ENCODE measurements at regions not wholly inside any gene's neighbourhood (a gene's known extent, or its start where the extent isn't known, plus 50 kb on each side); places are given as distances from the start of the nearest gene placed in this dataset.

DNA sequence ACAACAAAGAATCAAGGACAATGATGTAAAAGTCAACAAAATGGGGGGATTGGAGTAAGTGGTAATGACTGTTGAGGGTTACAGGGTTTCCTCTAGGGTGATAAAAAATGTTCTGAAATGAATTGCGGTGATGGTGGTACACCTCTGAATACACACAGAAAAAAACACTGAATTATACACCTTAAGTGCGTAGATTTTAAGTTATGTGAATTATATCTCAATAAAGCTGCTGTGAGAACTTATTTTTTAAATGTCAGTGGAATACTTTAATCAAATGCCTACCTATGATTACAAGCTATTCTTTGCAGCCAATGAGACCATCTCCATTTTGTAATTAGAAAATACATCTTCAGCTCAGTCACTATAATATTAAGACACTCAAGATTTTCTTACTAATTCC, 53.5 kb downstream of the ZNF608 start:
- no peak for DNase-seq (ENCODE audit: low read depth in 4 of 4, low spot score in 2 of 4)

DNA sequence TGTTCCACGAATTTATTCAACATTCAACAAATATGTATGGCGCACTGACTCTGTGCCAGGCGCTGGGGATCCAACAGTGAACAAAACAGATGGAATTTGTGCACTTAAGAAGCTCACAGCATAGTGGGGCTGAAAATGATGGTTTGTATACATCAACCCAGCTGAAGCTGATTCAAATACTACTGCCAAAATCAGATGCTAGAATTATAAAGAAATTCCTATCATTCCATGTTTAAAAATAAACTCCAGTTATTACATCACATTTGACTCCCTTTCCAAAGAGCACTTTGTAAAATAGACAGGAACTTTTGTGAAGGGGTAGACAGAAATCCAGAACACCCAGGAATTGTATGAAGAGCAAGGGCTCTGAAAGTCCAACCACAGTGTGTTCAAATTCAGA, 54.1 kb downstream of the ZNF608 start:
- no peak for DNase-seq (ENCODE audit: low read depth in 4 of 4, low spot score in 2 of 4)

DNA sequence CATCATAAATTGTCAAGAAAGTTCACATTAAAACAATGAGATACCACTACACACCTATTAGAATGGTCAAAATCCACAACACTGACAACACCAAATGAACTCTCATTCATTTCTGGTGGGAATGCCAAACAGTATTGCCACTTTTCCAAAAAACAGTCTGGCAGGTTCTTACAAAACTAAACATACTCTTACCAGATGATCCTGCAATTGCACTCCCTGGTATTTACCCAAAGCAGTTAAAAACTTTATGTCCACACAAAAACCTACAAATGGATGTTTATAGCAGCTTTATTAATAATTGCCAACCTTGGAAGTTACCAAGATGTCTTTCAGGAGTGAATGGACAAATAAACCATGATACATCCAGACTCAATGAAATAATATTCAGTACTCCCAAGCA, 56.8 kb downstream of the ZNF608 start:
- DNase-seq (ENCODE audit: low read depth in 4 of 4, low spot score in 2 of 4): no peak

DNA sequence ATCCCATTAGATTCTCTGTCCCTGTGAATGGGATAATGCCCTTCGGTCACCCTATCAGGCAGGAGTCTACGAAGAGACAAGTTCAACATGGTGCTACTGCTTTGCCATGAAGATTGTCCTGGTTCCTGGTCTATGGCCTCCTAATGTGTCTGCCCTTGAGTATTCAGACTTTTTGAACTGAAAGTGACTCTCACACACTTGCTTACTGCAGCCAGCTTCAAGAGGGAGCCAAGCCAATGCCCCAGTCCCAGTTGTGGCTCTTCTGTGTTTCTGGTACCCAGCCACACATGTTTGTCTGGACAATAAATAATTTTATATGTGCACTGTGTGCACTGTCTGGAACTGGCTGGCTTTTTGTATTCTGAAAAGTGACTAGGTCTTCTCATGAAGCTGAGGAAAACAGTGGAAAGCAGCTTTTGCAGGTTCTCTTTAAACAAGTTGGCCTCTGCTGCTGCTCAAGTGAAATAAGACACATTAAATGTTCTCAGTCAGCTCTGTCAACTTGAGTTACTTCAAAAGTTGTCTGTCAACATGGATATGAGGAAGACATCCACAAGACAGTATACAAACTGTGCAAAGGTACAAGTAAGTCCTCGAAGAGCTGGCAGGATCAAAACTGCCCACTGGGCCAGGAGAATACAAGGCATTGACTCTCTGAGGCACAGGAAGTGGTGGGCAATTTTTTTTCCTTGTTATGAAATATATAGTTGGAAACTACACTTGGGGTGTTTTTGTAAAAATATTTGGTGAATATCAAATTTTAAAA, 60.0 kb downstream of the ZNF608 start:
- DNase-seq (ENCODE audit: low read depth in 4 of 4, low spot score in 2 of 4): no peak

DNA sequence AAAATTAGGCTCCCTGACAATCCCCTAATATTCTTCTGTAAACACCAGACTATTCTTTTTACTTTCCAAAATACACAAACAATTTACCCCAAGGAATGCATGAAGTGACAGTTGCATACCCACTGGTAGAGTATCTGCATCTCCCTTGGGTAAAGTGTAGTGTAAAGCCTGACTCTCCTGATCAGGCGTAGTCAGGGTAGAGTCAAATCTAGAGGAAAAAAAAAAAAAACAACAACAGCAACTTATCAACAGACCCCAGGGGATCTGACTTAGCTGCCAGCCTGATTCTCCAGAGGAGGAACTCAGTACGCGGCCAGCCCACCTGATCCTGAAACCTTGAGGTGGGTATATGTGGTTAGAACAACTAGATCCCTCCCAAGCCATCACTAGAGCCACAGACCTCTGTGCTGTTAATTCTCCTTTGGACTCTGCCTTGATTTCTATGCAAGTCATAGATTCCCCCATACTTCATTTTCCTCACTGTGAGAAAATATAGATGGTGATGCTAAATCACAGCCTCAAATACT, 61.0 kb downstream of the ZNF608 start:
- no peak for DNase-seq (ENCODE audit: low read depth in 4 of 4, low spot score in 2 of 4)

DNA sequence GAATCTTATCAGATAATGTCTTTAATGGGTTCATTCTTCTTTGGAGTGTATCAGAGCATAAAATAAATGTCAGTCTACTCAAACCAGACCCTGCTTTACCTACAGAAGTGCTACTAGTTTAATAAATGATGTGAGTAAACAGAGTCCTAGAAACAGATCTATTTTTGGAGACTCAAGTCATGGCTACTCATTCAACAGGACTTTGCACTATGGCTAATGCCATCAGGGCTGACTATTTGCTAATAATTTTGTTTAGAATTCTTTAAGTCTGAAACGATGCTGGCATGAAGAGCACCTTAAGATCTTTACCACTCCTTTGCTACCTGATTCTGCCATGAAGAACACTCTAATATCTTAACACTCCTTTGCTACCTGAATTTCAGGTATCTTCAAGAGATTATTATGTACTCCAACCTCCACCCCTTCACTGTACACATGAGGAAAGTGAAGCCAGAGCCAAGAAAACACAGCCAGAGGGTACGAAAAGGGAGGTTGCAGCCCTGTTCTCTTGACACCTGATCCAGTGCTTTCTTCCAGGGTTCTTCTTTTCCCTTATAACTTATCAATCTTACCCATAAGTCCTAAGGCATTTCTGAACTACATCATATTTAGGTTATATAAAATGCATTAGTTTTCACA, 62.4 kb downstream of the ZNF608 start:
- DNase-seq (ENCODE audit: low read depth in 4 of 4, low spot score in 2 of 4): no peak

DNA sequence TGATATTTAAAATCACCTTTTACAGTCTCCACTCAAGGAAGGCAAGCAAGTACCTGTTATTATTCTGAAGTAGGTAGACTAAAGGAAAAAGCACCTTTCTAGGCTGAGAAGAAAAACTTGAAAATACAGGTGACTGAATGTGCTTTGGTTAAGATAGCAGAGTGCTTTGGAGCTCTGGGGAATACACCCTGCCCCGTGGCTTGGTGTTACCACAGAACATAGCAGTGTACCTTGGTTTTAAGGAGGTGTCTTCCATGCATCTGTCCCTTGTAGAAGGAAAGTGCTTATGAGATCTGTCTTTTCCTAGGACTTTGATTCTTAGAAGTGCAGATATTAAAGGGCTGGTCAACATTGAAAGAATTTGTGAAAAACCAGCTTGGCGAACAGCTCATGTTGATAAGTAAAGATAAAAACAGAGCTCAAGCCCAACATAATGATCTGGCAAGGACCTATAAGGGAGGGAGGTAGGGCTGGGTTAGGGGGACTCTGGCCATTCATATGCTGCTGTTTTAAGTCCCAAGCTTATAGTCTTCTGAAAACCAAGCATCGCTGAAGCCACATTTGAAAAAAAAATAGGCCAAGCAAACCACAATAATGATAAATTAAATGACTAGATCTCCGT, 66.8 kb downstream of the ZNF608 start:
- DNase-seq (ENCODE audit: low read depth in 4 of 4, low spot score in 2 of 4): no peak

DNA sequence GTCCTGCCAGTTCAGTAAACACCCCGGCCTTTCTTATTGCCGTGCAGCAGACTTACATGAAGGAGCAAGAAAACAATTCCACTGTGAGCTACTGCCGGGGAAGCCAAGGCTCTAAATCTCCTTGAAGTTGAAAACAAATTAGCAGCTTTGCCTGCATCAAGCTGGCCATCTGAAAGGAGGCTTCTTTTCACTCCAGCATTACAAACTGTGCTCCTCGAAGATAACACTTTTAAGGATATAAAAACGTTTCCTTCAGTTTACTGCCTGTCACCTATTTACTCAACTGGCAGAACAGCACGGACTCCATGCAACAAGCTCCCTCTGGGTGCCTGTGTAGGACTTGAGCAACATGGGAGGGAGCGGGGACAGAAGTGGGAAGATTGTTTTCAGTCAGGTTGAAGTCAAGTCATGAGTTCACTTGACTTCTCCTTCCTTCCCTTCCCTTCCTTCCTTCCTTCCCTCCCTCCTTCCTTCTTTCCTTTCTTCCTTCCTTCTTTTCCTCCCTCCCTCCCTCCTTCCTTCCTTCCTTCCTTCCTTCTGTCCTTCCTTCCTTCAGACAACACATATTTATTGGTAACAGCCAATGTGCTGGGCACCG, 67.4 kb downstream of the ZNF608 start:
- DNase-seq (ENCODE audit: low read depth in 4 of 4, low spot score in 2 of 4): no peak

DNA sequence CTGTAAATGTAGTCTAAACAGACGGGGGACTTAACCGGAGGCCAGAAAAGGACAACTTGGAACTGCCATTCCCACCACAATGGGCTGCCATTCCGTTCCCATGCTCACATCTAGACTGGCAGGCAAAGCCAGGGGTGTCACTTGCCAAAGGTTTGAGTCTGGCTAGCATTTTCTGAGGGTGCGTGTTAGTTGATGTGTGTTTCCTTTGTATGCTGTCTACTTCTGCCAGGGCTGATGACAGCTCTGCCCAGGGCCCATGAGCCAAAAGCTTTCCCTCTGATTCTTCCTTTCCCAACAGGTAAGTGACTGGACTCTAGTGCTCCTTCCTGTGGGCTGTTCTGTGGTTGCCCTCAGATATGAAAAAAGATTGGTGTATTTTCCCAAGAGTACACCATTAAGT, 68.0 kb downstream of the ZNF608 start:
- no peak for DNase-seq (ENCODE audit: low read depth in 4 of 4, low spot score in 2 of 4)

DNA sequence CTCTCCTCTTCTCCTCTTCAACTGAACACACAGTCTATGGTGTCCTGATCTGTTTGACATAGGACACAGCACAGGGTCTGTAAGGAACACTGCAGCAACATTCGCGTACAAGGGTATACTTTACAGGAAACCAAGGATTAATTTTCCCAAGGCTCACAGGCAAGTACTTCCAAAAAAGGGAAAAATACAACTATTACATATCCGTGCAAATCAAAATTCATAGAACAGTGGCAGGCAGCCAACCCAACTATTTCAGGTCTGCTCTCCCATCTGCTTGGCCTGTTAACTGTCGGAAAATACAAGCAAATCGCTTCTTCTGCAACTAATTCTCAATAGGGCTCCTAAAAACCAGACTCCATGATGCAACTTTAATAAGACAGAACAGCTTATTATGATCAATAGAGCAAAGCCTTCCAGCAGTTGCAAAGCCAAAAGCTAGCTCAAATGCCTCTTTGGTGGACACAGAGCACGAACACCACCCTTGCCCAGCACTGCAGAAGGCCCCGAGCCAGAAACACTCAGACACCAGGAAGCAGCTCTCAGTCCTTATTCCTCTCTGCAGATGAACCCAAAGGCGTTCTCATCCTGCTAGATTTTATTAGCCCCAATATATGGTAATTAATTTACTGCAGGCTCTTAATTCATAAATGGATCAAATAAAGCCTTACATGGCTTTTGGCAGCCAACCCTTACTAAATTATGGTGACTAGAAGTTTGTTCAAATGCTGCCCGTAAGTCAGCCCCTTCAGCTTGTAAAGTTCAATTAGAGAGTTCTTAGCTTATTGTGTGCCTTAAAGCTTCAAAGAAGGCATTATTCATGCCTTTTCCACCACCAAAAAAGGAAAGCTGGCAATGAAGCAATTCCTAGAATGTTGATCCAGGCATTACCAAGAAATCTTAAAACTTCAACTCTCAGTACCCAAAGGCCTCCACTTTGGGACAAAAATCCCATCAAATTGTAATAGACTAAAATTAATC, 68.8 kb downstream of the ZNF608 start:
- DNase-seq (ENCODE audit: low read depth in 4 of 4, low spot score in 2 of 4): no peak

DNA sequence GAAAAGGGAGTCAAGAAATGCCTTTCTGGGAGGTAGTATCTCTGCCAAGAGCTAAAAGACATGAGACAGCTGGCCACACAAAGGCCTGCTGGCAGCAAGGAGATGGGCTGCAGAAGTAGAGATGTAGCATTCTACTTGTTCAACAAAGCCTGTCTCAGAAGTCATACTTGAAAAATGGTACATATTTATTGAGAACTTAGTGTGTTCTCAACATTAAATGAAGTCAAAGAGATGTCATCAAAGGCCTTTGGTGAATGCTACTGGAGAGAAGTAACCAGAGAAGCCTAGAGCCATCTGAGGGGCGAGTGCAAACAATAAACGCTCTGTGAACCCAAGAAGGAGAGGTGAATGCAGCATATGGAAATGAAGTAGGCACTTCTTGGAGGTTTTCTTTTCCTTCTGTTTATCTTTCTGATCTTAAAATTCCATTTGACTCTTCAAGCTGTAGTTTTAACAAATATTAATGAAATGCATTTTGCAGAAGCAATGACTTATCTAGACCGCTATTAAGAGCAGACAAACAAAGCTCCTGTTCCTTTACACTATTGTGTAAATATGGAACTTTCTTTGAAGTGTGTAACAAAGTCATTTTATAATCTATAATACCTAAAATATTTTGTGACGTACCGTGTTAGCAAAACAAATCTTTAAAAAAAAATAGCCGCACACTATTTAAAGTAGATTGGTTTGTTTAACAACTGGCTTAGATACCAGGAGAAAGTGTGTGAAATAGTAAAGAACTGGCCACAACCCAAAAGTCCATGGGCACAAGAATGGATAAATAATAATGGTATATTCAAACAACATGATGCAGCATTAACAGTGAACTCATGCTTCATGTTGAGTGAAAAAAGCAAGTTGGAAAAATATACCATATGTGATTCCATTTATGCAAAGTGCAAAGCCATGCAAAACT, 70.2 kb downstream of the ZNF608 start:
- no peak for DNase-seq (ENCODE audit: low read depth in 4 of 4, low spot score in 2 of 4)

DNA sequence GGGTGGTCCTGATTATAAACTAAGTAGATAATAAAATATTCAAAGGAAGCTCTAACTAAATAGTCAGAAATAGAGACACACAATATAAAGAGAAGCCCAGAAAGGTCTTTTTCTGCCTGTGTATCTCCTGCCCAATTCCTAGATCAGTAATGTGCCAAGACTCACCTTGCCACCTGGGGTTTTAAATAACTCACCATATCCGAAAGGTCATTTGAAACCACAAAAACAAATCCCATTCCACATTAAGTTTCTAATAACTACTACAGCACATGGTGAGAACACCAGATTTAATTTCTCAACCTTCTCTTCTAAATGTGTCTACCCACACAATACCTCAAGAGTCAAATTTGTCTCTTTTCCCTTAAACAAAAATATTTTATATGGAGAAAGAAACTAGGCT, 75.2 kb downstream of the ZNF608 start:
- DNase-seq (ENCODE audit: low read depth in 4 of 4, low spot score in 2 of 4): no peak

DNA sequence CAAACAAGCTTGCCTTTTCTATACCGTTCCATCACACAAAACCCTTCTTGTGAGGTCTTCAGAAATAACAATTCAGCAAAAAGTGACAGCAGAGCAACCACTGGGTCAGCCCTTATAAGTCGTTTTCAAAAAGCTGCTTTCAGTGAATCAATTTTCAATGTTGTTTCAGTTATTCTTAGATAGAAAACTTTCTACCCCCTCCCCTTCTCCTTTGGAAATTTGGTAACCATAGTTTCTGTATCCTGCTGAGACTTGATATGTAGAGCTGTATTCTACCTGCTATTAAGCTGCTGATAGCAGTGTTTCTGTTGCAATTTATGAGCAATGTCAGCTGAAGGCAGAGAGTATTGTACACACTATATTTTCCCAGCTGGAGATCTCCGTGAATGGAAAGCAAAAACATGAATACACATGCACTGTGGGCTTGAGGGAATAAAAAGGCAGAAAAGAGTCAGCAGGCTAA, 75.7 kb downstream of the ZNF608 start:
- DNase-seq (ENCODE audit: low read depth in 4 of 4, low spot score in 2 of 4): no peak

DNA sequence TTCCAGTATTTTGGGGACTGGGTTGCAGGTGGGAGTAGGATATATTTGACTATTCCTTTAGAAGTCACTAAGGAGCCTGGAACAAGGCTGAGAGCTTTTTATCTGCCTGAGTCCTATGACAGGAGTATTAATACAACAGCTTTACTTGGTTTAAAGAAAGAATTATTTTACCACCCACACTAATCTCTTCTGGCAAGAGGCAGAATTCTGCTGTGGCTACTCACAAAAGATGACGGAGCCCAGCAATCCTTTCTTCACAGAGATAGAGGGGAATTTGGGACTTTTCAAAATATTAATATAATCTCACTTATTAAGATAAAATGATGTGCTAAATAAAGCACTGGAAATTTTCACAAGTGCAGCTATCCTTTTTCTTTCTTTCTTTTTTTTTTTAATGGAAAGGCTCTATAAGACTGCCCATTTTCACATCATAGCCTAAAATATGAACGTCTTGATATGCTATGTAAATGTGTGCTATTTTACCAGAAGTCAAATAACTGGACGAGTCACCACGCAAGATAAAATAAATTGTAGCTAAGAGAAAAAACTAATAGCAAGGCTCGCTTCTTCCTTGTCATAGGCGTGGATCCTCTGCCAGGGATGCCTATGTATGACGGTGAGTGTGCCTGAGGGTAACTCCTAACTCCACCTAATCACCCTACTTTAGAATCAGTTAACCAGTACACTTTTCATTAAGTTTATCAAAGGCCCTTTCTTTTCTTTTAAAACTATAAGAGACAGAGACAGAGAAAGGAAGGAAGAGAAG, 76.3 kb downstream of the ZNF608 start:
- DNase-seq (ENCODE audit: low read depth in 4 of 4, low spot score in 2 of 4): no peak

DNA sequence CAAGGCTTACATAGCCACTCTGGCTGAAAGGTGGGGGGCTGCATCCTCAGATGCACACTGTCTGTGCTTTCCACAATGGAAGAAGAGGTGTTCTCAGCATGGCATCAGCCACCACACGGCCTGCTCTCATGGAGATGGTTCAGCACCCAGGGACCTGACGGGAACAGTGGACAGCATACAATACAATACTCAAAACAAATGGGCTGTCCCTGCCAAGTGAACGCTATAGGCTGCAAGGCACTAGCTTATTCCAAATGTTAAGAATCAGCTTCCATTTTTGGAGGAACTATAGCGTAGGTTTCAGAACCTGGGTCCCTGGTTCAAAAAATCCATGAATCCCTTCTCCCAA, 77.2 kb downstream of the ZNF608 start:
- DNase-seq (ENCODE audit: low read depth in 4 of 4, low spot score in 2 of 4): no peak

DNA sequence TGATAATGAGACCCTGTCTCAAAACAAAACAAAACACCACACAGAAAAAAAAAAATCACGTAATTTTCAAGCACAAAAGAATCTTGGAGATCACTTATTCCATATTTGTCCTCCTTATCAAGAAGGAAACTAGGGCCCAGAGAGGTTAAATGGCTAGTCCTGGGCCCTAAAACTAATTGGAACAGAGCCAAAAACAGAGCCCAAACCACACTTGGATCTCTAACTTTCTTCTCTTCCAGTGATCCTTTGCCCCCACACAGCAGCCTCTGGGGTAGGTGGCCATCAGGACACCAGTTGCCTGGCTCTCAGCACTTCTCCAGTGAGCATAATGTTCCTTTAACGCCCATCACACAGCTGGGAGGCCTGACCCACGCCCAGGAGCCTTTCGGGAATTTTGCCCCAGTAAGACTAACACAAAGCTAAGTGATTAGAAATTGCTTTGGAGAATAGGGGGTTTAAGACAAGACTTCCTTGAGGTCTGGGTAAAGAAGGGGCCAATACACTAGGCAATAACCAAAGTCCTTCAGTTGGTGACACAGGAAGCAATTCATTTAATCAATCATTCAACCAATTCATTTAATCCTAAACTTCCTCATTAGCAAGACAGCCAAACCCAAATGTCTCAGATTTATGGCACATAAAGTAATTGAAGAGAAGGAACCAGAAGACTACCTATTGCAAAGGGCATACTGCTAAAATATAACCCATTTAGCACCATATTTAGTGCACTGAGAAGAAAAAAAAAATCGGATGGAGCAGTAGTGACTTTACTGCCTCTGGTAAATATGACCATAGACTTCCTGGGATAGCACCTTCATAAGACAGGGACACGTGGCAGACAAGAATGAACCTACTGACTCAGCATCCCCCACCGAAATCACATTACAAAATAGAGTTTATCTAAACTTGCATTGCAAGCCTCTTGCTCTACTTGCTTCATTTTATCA, 77.8 kb downstream of the ZNF608 start:
- DNase-seq (ENCODE audit: low read depth in 4 of 4, low spot score in 2 of 4): no peak

DNA sequence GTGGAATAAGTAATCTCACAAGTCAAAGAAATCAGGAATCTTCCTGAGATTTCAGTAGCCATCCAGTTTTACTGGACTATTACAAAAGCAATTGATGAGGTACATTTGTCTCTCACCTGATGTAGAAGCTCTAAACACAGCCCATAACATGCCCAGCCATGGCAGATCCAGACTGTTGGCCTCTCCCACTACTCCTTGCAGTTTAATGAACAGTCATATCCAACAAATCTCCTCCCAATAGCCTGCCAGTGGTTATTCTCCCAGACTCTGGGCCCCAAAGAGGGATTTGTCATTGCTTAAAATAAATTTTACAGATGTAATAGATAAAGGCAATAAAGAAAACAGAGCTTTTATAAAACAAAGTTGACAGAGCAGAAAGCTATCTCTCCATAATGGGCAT, 80.8 kb downstream of the ZNF608 start:
- DNase-seq (ENCODE audit: low read depth in 4 of 4, low spot score in 2 of 4): no peak

All from left renal cortex interstitium (tissue), 4 donors.